ENCODE measurements at regions not wholly inside any gene's neighbourhood (a gene's known extent, or its start where the extent isn't known, plus 50 kb on each side); places are given as distances from the start of the nearest gene placed in this dataset.
"Not testable (repeated sequence)": the region's sequence is repeated elsewhere in the genome, so short reads cannot be mapped to it uniquely, and the experiment has no call there.

DNA sequence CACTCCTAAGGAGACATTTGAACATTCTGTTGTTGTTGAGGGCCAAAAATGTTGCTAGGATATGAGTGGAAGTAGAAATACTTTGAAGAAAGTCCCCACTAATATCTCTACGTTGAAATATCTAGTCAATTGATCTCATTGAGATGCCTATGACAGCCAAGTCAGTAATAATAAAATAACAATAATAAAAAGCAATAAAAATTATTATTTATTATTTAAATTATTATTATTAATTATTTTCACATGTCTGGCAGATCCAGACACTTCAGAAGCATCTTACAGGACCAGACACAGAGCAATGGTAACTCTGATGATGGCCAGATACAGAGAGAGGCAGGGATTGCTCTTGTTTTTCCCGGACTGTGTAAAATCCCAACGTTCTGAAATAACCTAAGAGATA is 143.5 kb upstream of the PALMD start:
- no peak for DNase-seq

DNA sequence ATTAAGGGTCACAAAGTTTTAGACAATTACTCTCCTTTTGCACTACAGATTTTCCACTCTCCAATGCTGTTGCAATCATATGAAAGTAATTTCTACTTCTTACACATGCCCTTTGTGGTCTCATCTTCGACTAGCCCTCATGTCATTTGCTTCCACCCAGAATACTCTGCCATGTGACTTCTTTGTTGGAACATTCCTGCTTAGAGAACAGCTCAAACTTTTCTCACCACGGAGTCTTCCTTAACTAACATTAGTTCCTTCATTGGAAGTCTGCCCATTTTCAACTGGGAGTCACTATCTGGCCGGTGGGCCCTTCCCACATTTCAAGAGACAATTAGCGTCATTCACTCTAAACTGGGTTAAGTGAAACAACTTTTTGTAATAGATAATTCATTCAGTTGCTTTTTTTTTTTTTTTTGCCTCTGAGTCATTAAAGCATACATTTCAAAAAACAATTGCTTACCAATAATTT is 142.6 kb upstream of the PALMD start:
- no peak for DNase-seq

DNA sequence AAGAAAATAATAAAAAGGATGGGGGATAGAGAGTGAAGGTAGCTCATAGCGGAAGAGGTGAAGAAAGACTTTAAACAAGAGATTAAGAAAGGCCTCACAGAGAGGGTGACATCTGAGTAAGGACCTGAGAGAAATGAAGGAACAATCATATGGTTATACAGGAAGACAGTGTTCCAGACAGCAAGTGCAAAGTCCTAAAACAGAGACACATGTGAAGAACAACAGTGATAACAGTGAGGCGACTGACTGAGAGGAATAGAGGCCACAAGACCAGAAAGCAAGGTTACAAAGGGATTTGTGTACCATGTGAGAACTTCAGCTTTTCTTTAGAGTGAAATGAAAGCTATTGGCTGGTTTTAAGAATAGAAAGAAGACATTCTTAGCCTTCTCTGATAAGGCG is 141.6 kb upstream of the PALMD start:
- DNase-seq: no peak

DNA sequence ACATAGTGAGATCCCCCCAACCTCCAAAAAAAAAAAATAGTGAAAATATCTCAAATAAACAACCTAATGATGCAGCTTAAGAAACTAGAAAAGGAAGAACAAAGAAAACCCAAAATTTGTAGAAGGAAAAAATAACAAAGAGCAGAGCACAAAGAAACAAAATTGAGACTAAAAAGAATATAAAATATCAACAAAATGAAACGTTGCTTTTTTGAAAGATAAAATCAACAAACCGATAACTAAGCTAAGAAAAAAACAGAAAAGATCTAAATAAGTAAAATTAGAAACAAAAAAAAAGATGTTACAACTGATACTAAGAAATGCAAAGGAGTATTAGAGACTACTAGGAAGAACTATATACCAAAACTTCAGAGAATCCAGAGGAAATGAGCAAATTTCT is 139.3 kb upstream of the PALMD start:
- DNase-seq: no peak

DNA sequence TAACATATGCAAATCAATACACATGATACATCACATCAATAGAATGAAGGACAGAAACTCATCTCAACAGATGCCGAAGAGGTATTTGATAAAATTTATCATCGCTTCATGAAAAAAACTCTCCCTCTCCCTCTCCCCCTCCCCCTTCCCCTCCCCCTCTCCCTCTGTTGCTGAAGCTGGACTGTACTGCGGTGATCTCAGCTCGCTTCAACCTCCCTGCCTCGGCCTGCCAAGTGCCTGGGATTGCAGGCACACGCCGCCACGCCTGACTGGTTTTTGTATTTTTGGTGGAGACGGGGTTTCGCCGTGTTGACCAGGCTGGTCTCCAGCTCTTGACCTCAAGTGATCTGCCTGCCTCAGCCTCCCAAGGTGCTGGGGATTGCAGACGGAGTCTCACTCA is 138.5 kb upstream of the PALMD start:
- not testable (repeated sequence) for DNase-seq

DNA sequence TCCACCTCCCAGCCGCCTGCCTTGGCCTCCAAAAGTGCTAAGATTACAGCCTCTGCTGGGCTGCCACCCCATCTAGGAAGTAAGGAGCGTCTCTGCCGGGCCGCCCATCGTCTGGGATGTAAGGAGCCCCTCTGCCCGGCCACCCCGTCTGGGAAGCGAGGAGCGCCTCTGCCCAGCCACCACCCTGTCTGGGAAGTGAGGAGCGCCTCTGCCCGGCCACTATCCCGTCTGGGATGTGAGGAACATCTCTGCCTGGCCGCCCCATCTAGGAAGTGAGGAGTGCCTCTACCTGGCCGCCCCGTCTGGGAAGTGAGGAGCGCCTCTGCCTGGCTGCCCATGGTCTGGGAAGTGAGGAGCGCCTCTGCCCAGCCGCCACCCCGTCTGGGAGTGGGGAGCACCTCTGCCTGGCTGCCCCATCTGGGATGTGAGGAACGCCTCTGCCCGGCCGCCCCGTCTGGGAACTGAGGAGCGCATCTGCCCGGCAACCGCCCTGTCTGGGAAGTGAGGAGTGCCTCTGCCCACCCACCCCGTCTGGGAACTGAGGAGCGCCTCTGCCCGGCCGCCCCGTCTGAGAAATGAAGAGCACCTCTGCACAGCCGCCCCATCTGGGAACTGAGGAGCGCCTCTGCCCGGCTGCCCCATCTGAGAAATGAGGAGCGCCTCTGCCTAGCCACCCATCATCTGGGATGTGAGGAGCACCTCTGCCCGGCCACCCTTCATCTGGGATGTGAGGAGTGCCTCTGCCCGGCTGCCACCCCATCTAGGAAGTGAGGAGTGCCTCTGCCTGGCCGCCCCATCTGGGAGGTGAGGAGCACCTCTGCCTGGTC is 137.8 kb upstream of the PALMD start:
- DNase-seq: no peak

DNA sequence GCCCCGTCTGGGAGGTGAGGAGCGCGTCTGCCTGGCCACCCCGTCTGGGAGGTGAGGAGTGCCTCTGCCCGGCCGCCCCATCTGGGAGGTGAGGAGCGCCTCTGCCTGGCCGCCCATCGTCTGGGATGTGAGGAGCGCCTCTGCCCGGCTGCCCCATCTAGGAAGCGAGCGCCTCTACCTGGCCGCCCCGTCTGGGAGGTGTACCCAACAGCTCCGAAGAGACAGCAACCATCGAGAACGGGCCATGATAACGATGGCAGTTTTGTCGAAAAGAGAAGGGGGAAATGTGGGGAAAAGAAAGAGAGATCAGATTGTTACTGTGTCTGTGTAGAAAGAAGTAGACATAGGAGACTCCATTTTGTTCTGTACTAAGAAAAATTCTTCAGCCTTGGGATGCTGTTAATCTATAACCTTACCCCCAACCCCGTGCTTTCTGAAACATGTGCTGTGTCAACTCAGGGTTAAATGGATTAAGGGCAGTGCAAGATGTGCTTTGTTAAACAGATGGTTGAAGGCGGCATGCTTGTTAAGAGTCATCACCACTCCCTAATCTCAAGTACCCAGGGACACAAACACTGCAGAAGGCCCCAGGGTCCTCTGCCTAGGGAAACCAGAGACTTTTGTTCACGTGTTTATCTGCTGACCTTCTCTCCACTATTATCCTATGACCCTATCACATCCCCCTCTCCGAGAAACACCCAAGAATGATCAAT is 137.0 kb upstream of the PALMD start:
- not testable (repeated sequence) for DNase-seq

DNA sequence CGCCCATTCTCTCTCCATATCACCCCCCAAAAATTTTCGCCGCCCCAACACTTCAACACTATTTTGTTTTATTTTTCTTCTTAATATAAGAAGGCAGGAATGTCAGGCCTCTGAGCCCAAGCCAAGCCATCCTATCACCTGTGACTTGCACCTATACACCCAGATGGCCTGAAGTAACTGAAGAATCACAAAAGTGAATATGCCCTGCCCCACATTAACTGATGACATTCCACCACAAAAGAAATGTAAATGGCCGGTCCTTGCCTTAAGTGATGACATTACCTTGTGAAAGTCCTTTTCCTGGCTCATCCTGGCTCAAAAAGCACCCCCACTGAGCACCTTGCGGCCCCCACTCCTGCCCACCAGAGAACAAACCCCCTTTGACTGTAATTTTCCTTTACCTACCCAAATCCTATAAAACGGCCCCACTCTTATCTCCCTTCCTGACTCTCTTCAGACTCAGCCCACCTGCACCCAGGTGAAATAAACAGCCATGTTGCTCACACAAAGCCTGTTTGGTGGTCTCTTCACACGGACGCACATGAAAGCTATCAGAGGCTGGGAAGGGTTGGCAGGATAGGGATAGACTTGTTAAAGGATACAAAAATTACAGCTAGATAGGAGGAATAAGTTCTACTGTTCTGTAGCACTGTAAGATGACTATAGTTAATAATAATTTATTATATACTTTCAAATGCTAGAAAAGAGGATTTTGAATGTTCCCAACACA is 130.9 kb upstream of the PALMD start:
- DNase-seq: not testable (repeated sequence)

DNA sequence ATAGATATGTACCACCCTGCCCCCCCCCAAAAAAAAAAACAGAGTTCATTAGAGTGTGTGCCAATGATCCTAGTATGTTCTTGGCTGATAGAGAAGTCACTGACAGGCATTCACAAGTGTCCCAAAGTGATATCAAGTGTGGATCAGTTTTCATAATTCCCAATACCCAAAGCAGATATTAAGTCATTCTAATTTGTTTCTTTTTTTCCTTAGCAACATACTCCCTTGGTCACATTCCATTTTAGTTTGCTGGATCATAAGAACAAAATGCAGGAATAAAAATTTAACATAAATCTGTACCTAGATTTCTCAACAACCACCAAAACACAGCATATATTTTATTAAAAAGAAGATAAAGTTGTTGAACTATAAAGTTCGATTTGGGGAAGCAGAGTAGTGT is 129.8 kb upstream of the PALMD start:
- no peak for DNase-seq

DNA sequence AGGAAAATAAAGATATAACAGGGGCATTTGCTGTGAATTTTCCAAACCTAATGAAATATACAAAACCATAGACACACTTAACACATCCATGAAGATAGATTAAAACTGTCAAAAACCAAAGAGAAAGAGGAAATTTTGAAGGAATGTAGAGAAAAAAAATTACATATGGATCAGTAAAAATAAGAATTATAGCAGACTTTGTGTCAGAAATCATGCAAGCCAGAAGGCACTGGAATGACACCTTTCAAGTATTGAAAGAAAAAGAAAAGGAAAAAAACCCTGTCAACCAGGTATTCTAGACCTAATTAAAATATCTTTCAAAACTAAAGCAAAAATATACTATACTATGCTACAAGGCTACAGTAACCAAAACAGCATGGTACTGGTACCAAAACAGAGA is 125.8 kb upstream of the PALMD start:
- DNase-seq: no peak

DNA sequence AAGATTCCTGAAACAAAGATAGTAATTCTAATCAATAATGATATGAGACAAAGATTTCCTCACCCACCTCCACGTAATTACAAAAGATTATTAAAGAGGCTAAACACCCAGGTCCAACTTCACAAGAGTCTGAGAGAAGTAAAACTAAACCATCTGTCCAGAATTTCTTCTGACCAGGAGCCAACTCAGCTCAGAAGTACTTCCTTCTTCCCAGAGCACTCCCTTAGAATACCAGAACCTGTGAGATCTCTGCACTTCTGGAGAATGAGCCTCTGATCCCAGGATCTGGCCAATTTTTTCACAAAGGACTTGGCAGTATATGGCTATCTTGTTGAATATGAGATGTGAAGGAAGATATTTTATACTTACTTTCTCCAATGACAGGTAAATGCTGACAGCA is 120.6 kb upstream of the PALMD start:
- no peak for DNase-seq

DNA sequence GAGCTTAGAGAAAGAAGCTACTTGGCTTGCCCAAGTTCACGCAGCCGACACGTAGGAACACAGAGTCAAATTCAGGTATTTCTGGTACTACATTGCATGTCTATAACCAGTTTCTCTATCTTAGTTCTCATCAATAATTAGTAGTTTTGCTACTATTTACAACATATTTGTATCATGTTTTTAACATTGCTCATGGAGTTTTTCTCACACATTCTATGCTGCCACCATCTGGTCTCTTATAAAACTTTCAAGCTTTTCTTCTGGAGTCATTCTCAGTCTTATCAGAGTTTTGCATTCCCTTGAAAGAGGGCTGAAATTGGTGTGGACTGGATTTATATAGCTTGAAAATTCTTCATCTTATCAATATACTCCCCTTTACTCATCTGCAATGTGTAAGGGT is 118.8 kb upstream of the PALMD start:
- DNase-seq: no peak

DNA sequence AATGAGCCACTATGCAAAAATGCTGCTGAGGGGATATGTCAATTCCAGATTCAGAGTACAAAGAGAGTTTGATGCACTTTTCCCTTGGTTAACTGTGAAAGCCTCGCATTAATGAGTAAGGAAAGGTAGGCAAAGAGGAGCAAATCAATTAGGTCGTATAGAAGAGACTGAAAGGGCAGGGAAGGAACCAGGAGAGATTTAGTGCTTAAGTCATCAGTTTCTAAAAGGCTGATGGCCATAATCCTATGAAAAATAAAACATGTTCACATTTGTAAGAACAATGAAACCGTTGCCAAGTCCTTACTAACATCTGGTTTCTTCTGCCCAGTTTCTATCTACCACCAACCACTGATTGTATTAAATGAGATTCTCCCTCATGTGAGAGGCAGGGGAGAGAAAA is 118.4 kb upstream of the PALMD start:
- no peak for DNase-seq

DNA sequence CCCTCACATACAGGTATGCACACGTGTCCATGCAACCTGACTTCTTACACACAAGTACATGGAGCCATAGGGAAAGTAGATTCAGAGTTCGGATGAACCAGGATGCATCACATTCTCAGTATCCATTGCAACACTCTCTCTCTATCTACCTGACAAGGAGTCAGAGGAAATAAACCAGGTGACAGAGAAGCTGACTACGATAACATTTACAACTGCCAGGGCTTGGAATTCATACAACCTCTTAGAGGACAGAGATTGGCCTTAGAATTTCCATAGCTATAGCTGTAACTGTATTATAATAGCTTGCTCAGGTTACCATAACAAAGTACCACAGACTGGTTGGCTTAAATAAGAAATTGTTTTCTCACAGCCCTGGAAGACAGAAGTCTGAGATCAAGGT is 116.9 kb upstream of the PALMD start:
- DNase-seq: no peak

DNA sequence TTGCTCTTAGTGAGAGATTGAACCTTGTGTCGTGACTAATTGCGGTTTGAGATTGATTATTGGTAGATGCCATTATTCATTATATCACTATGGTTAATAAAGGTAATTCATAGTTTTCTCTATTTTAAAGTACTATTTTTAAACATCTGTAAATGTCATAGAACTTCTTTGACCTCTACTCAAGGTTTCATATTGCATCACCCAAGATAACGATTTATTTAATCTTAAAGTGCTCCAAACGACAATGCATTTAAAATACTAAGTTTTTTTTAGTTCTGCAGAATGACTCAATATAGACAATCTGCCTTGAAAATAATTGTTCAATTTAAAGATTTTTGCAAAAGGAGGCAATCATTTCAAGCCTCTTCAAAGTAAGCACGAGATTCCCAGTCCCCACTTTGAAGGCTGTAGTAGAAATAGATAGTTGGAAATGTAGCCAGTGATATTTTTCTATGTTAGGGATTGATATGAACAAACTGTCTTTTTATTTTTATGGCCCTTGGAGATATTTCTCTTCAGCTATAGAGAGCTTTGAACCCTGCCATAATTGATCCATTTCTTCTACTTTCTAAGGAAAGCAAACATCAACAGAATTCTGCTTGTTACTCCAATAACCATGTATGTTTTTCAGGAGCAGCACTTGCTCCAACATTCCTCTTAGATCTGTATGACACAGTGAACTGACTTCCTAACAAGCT is 114.2 kb upstream of the PALMD start:
- no peak for DNase-seq

DNA sequence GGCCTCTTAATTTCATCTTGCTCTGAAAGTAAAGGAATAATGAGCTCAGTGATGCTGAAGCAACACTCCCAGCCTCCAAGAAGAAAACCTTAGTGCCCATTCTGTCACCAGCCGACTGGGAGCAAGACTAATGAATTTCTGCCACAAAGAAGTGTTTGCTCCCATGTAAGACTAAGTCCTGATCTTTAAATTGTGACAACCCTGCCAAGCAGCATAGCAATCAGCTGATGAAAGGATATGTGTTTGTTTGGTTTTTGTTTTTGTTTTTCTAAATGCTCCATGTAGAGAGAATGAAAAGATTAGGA is 113.7 kb upstream of the PALMD start:
- DNase-seq: no peak

DNA sequence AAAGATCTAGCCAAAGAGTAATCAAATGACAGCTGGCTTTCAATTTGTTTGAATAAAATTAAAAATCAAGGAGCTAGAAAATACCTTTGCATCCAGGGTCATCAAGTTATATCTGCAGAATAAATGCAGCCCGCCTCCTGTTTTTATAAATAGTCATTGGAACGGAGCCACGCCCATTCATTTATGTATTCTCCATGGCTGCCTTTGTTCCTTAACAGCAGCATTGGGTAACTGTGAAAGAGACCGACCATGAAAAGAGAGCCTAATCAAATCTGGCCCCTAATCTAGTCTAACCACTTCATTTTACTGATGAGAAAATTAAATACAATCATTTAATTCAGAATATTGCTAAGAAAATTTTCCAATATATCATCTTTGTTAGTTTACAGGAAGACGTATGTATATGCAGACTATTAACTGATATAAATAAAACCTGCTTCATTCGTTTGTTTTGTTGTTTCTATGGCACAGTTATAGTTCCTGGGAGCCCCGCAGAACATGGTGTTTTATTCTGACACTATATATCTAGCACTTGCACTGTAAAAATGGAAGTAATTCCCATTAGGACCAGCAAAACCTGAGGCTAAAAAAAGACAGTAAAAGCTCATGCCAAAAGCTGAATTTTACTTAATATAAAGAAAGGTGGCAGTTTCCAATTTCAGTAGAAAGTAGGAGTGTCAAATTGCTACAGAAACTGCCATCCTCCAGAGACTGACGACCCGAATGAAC is 111.8 kb upstream of the PALMD start:
- DNase-seq: no peak

DNA sequence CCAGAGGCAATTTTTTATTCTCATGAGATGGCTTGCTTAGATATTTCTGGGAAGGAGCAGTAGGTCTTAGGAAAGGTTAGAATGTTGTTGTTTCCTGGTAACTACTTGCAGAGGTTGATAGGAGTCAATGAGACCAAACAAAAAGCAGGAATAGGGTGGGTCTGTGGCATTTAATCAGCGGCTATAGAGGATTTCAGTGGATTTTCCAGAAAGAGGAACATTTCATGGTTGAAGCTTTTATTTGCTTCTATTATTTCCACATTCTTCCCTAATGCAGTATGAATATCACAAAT is 111.3 kb upstream of the PALMD start:
- DNase-seq: no peak

DNA sequence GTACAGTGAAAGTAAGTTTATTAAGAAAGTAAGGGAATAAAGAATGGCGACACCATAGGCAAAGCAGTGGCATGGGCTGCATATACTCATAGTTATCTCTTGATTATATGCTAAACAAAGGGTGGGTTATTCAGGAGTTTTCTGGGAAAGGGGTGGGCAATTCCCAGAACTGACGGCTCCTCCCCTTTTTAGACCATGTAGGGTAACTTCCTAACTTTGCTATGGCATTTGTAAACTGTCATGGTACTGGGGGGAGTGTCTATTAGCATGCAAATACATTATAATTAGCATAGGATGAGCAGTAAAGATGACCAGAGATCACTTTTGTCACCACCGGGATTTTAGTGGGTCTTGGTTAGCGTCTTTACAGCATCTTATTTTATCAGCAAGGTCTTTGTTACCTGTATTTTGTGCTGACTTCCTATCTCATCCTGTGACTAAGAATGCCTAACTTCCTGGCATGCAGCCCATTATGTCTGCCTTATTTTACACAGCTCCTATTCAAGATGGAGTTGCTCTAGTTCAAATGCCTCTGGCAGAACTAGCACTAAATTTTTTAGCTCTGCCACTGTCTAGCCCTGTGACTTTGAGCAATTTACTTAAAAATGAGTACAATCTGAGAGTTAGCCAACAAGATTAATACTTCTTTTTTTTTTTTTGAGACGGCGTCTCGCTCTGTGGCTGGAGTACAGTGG is 110.3 kb upstream of the PALMD start:
- DNase-seq: no peak

DNA sequence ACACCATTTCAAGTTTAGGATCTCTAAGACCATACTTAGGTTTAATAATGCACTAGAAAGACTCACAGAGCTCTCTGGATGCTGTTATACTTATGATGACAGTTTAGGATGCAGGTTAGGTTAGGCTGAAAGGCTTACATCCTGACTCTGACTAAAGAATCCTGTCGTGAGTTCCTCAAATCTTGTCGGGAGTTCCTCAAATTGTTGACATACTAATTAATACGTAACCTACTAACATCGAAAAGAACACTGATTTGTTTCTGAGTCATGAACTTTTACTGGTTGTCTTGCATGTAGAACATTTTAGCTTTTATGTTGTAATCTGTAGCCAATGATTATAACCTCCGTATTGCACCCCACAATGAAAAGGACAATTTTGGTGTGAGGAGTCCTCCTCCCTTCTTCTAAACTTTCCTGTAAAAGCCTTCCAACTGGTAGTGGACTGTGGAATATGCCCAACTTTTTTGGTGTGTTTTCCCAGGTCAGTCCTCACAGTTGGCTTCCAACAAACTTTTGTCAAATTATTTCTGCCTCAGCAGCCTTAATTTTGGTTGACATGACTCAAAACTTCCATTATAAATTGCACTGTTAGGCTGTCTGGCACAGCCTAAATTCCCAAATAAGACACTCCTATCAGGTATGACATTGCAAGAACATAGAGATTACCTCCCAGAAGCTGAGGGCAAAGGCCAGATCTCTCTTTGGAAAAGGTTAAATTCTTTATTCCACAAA is 107.9 kb upstream of the PALMD start:
- no peak for DNase-seq

DNA sequence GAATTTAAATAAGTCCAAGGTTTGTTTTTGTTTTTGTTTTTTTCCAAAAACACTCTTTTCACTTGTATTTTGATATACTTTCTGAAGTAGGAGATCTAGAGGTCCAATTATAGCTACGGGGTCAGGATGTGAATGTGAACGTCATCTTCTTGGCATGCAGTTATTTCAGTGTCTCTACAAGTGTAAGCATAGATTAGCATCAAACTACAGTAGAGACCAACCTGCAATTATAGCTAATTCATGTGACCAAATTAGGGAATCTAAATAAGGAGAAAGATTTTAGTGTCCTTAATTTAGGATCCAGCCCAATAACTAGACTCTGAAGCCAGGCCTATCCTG is 107.3 kb upstream of the PALMD start:
- DNase-seq: no peak

DNA sequence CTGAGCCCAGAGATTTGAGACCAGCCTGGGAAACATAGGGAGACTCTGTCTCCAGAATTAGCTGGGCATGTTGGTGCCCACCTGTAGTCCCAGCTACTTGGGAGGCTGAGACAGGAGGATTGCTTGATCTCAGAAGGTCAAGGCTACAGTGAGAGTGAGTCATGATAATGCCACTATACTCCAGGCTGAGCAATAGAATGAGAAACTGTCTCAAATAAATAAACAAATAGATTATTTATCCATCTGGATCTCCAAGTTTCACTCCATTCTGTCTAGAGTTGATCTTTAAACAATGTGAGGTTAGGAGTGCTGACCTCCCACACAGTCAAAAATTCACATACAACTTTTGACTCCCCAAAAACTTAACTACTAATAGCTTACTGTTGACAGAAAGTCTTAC is 106.8 kb upstream of the PALMD start:
- no peak for DNase-seq
